T-helper 2 cell treated with Interferon-gamma antibody and Interleukin-4, amounts not matched to agents 5 μg/mL and 100 μg/mL, for 36 hours (primary cell): ENCODE measurements at regions not wholly inside any gene's neighbourhood (a gene's known extent, or its start where the extent isn't known, plus 50 kb on each side); places are given as distances from the start of the nearest gene placed in this dataset.
"Not testable (repeated sequence)": the region's sequence is repeated elsewhere in the genome, so short reads cannot be mapped to it uniquely, and the experiment has no call there.

Source experiments
- DNase-seq: peaks from one replicate; pipeline ENCODE4 v3.0.0; 2021; ENCODE audit warnings: low spot score
- H3K27ac Mint-ChIP-seq: one replicate; pipeline ENCODE4 v1.8.0; 2021; ENCODE audit warnings: mild to moderate bottlenecking, mixed read lengths
- H3K27me3 Mint-ChIP-seq: one replicate; pipeline ENCODE4 v1.8.0; 2021; ENCODE audit warnings: low read depth, mixed read lengths
- H3K36me3 Mint-ChIP-seq: one replicate; pipeline ENCODE4 v1.8.0; 2021; ENCODE audit warnings: low read depth, mixed read lengths
- H3K4me1 Mint-ChIP-seq: one replicate; pipeline ENCODE4 v1.8.0; 2021; ENCODE audit warnings: low read depth, mixed read lengths
- H3K4me3 Mint-ChIP-seq: one replicate; pipeline ENCODE4 v1.8.0; 2022; ENCODE audit warnings: mild to moderate bottlenecking, moderate library complexity, mixed read lengths
- H3K9me3 Mint-ChIP-seq: one replicate; pipeline ENCODE4 v1.8.0; 2021; ENCODE audit warnings: mixed read lengths

DNA sequence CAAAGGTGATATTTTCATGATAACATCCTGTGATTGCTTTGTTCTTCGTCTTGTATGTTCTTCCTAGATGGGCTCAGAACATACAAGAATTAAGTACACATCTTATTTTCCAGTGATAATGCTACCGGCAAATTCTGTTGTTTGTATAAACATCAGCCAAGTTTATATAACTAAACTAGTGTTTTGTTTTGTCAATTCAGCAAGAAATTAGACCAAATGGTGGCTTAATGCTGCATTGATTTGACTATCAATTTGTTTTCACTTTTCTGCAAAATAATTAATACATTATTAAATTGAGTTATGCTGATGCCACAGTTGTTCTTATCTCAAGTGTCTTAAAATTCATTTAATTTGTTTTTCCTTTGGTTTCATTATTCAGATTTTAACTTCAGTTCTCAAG is 177.7 kb downstream of the OR4F29 start:
- not testable (repeated sequence) for DNase-seq, H3K27ac Mint-ChIP-seq, H3K4me1 Mint-ChIP-seq, H3K4me3 Mint-ChIP-seq, H3K36me3 Mint-ChIP-seq, H3K9me3 Mint-ChIP-seq, H3K27me3 Mint-ChIP-seq

DNA sequence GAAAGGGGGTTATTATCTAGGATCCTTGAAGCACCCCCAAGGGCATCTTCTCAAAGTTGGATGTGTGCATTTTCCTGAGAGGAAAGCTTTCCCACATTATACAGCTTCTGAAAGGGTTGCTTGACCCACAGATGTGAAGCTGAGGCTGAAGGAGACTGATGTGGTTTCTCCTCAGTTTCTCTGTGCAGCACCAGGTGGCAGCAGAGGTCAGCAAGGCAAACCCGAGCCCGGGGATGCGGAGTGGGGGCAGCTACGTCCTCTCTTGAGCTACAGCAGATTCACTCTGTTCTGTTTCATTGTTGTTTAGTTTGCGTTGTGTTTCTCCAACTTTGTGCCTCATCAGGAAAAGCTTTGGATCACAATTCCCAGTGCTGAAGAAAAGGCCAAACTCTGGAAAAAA is 183.7 kb downstream of the OR4F29 start:
- H3K27ac Mint-ChIP-seq, H3K27me3 Mint-ChIP-seq, H3K9me3 Mint-ChIP-seq, H3K36me3 Mint-ChIP-seq, H3K4me3 Mint-ChIP-seq, H3K4me1 Mint-ChIP-seq: not testable (repeated sequence)
- peak; percentile 48 for DNase-seq
